Mesothelial cell of epicardium (in vitro differentiated cells): ENCODE measurements at regions not wholly inside any gene's neighbourhood (a gene's known extent, or its start where the extent isn't known, plus 50 kb on each side); places are given as distances from the start of the nearest gene placed in this dataset.

Experiments used
- DNase-seq, 2 experiments: peaks; one replicate each; pipeline ENCODE4 v3.0.0; 2021; ENCODE audit warnings: low spot score in 2 of 2; ENCODE audit not compliant: unreplicated experiment in 2 of 2
- H3K27ac Mint-ChIP-seq: 2 replicates; pipeline ENCODE4 v1.8.0; 2021; ENCODE audit warnings: mixed read lengths
- H3K27me3 Mint-ChIP-seq: 2 replicates; pipeline ENCODE4 v1.8.0; 2021; ENCODE audit warnings: low read depth, mixed read lengths
- H3K36me3 Mint-ChIP-seq: 2 replicates; pipeline ENCODE4 v1.8.0; 2021; ENCODE audit warnings: mixed read lengths
- H3K4me1 Mint-ChIP-seq: 2 replicates; pipeline ENCODE4 v1.8.0; 2021; ENCODE audit warnings: mixed read lengths
- H3K4me3 Mint-ChIP-seq: 2 replicates; pipeline ENCODE4 v1.8.0; 2021; ENCODE audit warnings: mild to moderate bottlenecking, moderate library complexity, mixed read lengths
- H3K9me3 Mint-ChIP-seq: 2 replicates; pipeline ENCODE4 v1.8.0; 2021; ENCODE audit warnings: mixed read lengths
- TF ChIP-seq, protein P1 (sequence below): fragments of 200-600 bp; sonication (generic); IDR thresholded peaks from one replicate; pipeline ENCODE4 v1.5.0; 2021; ENCODE audit warnings: antibody characterized with exemption; ENCODE audit not compliant: unreplicated experiment

DNA sequence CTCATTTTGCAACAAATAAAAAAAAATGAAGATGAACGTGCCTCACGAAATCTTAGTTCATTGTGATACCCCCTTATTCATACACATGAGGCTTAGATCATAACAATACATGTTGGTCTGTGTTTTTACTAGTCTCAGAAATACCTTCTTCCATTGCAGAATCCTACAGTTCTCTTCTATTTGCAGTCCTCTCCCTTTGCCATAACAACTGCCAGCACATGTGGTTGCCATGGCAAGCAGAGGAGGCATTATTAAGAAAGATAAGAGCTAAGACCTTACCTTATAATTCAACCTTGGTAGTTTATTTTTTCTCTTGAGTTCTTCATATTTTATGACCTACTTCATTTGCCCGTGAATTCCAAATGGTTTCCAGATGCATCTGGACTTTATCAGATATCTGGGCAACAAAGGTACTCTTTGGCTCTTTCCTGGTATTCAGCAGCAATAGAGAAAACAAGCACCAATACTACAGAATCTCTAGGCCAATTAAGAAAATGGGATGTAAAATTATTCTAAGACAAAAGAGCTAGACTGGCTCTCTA lies 524.0 kb downstream of the CMPK2 start:
- Mint-ChIP-seq H3K9me3 (no peaks in the 10 kb centered on the region), H3K4me3 (no peak overlapping the region), H3K27ac (peak overlapping the region; percentile 50), H3K27me3 (no peaks in the 10 kb centered on the region), H3K36me3 (no peaks in the 10 kb centered on the region), H3K4me1 (peaks cover 28% of the 10 kb centered on the region)
- DNase-seq: no peak
- TF ChIP-seq, protein P1, sequence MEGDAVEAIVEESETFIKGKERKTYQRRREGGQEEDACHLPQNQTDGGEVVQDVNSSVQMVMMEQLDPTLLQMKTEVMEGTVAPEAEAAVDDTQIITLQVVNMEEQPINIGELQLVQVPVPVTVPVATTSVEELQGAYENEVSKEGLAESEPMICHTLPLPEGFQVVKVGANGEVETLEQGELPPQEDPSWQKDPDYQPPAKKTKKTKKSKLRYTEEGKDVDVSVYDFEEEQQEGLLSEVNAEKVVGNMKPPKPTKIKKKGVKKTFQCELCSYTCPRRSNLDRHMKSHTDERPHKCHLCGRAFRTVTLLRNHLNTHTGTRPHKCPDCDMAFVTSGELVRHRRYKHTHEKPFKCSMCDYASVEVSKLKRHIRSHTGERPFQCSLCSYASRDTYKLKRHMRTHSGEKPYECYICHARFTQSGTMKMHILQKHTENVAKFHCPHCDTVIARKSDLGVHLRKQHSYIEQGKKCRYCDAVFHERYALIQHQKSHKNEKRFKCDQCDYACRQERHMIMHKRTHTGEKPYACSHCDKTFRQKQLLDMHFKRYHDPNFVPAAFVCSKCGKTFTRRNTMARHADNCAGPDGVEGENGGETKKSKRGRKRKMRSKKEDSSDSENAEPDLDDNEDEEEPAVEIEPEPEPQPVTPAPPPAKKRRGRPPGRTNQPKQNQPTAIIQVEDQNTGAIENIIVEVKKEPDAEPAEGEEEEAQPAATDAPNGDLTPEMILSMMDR: no peak

DNA sequence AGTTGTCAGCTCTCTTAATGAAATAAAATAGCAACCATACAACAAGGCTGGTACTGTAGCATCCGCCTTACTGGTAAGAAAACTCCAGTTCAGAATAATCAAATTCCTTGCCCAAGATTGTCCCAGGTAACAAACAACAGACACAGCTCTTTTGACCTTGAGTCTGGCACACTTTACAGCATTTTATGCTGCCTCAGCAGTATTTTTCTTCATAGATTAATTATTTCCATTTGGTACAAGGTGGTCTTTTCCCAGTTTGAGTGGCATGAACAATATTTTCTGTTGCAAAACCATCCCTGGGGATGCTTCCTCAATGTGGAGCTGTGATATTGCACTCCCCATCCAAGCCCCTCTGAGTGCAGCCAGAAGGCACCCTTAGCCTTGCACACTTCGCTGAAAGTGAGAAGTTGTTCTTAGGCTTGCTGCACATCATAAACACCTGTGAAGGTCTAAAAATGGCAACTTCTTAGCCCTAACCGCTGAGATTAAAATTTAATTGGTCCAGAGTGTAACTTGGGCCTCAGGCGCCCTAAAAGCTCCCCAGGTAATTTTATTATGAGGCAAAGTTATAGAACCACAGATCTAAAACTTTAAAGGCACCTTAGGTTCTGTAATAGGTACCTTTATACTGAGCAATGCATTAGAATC lies 523.3 kb downstream of the CMPK2 start:
- H3K4me3 Mint-ChIP-seq: no peak overlapping the region
- no peaks in the 10 kb centered on the region for H3K9me3 Mint-ChIP-seq
- H3K27me3 Mint-ChIP-seq: no peaks in the 10 kb centered on the region
- peaks cover 22% of the 10 kb centered on the region for H3K4me1 Mint-ChIP-seq
- no peak overlapping the region for H3K27ac Mint-ChIP-seq
- DNase-seq: no peak
- TF ChIP-seq, protein P1: no peak
- no peaks in the 10 kb centered on the region for H3K36me3 Mint-ChIP-seq

DNA sequence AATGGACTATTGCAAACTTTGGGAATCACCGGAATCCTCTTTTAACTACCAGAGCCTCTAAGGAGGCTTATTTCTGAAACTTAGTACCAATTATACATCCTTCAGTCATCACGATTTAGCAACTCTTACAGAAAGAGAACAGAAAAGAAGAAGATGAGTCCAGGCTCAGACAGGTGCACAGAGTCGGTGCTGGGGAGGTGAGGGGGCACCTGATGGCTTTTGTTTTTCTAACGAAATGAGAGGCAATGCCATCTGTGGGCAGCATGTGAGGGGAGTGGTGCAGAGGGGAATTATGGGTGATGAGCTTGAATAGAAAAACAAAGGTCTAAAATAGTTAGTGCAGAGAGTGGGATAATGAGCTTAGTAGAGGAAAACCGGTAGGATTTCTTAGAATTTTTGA lies 522.6 kb downstream of the CMPK2 start:
- Mint-ChIP-seq H3K36me3 (no peaks in the 10 kb centered on the region), H3K4me1 (peaks cover 16% of the 10 kb centered on the region), H3K4me3 (no peak overlapping the region), H3K9me3 (no peaks in the 10 kb centered on the region), H3K27me3 (no peaks in the 10 kb centered on the region), H3K27ac (no peak overlapping the region)
- TF ChIP-seq, protein P1: no peak
- DNase-seq: no peak

DNA sequence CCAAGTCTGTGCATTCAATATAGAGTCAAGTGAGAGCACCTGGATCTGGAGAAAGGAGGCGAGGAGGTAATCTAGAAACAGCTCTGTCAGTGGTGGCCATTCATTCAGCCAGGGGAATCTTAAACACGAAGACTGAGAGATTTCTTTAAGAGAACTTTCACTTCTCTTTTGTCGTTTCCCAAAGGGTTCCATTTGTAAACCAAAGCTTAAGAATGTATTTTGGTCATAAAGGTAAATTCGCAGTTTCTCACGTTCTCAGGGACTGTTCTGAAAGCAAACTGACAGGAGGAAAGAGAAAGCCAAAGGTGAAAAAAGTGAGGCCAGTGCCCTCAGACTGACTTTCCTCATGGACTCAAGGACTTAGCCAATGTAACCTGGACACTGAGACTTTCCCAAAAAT lies 513.5 kb downstream of the CMPK2 start:
- Mint-ChIP-seq H3K27ac (no peak overlapping the region), H3K36me3 (no peaks in the 10 kb centered on the region), H3K27me3 (no peaks in the 10 kb centered on the region), H3K4me3 (no peak overlapping the region), H3K4me1 (no peaks in the 10 kb centered on the region), H3K9me3 (no peaks in the 10 kb centered on the region)
- TF ChIP-seq, protein P1: no peak
- no peak for DNase-seq

DNA sequence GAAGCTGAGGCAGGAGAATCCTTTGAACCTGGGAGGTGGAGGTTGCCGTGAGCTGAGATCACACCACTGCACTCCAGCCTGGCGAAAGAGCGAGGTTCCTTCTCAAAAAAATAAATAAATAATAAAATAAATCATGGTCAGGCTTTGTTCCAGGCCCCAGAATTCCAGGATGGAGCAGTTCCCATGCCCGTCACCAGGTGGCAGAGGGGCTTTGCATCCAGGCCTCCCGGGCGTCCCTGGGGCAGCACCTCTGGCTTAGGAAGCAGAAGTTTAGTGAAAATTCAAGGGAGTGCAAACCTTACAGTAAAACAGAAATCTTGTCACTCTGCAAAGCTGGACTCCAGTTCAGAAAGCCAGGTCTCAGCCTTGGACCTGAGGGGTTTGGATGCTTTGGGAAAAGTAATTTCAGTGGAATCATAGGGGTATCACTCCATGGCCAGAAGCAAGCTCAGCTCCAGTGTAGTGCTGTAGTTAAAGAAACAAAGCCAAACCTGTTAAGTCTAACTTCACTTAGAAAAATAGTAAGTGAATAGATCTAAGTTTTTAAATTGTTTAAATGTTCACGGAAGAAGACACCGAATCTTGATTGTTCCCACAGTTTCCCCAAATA lies 512.7 kb downstream of the CMPK2 start:
- Mint-ChIP-seq H3K36me3 (no peaks in the 10 kb centered on the region), H3K9me3 (no peaks in the 10 kb centered on the region), H3K4me1 (no peaks in the 10 kb centered on the region), H3K27me3 (no peaks in the 10 kb centered on the region), H3K4me3 (no peak overlapping the region), H3K27ac (no peak overlapping the region)
- TF ChIP-seq, protein P1: peak; percentile 64
- peak in 1 of 2 experiments; percentile 52 for DNase-seq
